ENCODE measurements at regions not wholly inside any gene's neighbourhood (a gene's known extent, or its start where the extent isn't known, plus 50 kb on each side); places are given as distances from the start of the nearest gene placed in this dataset.

DNA sequence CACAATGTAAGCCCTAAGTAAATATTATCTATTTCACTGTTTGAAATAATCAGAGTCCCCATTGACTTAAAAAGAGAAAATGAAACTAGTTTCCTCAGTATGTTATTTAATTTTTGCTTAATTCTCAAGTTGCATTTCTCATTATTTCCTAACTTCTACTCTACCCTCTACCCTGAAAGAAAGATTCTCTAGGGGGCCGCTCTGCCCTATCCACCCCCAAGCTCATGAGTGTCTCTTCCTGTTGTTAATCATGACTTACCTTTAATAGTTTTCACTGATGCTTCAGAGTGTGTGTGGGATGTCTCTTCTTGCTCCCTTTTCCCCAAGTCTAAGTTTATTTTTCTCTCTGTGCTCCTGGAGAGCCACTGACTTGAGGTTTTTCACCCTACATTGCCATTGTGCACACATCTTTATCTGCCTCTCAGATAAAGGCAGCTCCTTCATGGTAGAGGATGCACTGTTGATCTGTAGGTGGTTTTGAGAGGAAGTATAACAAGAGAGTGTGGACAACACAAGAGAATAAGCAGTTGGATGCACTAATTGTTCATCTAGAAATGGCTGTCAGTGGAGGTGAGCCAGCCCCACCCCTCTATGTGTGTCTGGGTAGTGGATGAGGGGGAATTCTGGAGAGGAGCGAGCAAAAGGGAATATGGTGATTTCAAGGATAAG, 261.7 kb downstream of the CHRM3 start:
- H3K9ac ChIP-seq (ENCODE audit: low read length in 5 of 5) = no peak overlapping the region
- no peak overlapping the region for H3K27ac ChIP-seq (ENCODE audit: low read depth, low read length)
- no peaks in the 10 kb centered on the region for H3K27me3 ChIP-seq (ENCODE audit: control insufficient read depth in 5 of 5, insufficient read depth in 4 of 5, low read length in 5 of 5)
- no peaks in the 10 kb centered on the region for H3K9me3 ChIP-seq (ENCODE audit: control insufficient read depth in 5 of 5, low read length in 5 of 5)
- no peaks in the 10 kb centered on the region for H3K4me1 ChIP-seq (ENCODE audit: control insufficient read depth in 5 of 5, insufficient read depth in 5 of 5, low read length in 5 of 5)
- H3K4me3 ChIP-seq (ENCODE audit: low read depth in 1 of 5, low read length in 5 of 5) = no peak overlapping the region
- H3K36me3 ChIP-seq (ENCODE audit: control insufficient read depth in 5 of 5, insufficient read depth in 5 of 5, low read length in 5 of 5) = no peaks in the 10 kb centered on the region

DNA sequence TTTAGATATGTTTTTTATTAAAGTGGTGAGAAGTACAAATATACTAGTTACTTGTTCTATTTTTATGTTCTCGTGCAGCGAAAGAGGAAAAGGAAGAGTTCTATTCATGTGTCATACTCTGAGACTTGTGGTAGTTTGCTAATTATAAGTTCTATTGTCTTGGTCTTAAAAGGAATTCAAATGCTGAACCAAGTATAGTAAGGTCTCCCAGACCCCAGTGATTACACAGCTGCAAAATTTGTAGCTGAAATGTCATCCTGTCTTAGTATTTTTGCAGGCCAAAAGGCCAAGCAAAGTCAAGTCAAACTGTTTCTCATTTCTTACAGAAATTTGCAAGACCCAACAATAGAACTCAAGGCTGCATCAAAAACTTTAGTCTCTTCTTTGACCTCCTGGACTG, 268.7 kb downstream of the CHRM3 start:
- no peaks in the 10 kb centered on the region for H3K27me3 ChIP-seq (ENCODE audit: control insufficient read depth in 5 of 5, insufficient read depth in 4 of 5, low read length in 5 of 5)
- H3K4me1 ChIP-seq (ENCODE audit: control insufficient read depth in 5 of 5, insufficient read depth in 5 of 5, low read length in 5 of 5) = peaks cover 0 to 5% (median 0%) of the 10 kb centered on the region in 5 donors
- no peaks in the 10 kb centered on the region for H3K36me3 ChIP-seq (ENCODE audit: control insufficient read depth in 5 of 5, insufficient read depth in 5 of 5, low read length in 5 of 5)
- H3K9ac ChIP-seq (ENCODE audit: low read length in 5 of 5) = no peak overlapping the region
- H3K4me3 ChIP-seq (ENCODE audit: low read depth in 1 of 5, low read length in 5 of 5) = no peak overlapping the region
- H3K9me3 ChIP-seq (ENCODE audit: control insufficient read depth in 5 of 5, low read length in 5 of 5) = no peaks in the 10 kb centered on the region
- no peak overlapping the region for H3K27ac ChIP-seq (ENCODE audit: low read depth, low read length)

DNA sequence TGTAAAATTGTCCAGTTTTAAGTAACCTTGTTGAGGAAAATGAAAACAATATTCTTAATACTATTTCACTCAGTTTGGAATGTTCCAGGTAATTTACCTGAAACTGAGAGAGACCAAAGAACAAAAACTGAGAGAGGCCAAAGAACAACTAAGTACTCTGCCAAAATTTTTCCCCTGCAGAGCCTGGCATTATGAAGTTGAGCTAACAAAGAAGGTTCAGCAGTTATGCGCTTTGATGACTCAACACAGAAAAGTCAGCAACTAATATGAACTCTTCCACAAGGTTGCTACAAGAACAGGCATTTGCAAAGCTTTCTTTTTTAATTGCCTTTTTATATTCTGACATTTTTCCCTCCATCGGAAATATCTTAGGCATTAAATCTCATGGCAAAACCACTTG, 270.9 kb downstream of the CHRM3 start:
- Histone ChIP-seq H3K9me3 (ENCODE audit: control insufficient read depth in 5 of 5, low read length in 5 of 5) (no peaks in the 10 kb centered on the region), H3K27ac (ENCODE audit: low read depth, low read length) (no peak overlapping the region), H3K27me3 (ENCODE audit: control insufficient read depth in 5 of 5, insufficient read depth in 4 of 5, low read length in 5 of 5) (no peaks in the 10 kb centered on the region), H3K4me3 (ENCODE audit: low read depth in 1 of 5, low read length in 5 of 5) (no peak overlapping the region), H3K4me1 (ENCODE audit: control insufficient read depth in 5 of 5, insufficient read depth in 5 of 5, low read length in 5 of 5) (peaks cover 0 to 5% (median 0%) of the 10 kb centered on the region in 5 donors), H3K9ac (ENCODE audit: low read length in 5 of 5) (no peak overlapping the region), H3K36me3 (ENCODE audit: control insufficient read depth in 5 of 5, insufficient read depth in 5 of 5, low read length in 5 of 5) (no peaks in the 10 kb centered on the region)

DNA sequence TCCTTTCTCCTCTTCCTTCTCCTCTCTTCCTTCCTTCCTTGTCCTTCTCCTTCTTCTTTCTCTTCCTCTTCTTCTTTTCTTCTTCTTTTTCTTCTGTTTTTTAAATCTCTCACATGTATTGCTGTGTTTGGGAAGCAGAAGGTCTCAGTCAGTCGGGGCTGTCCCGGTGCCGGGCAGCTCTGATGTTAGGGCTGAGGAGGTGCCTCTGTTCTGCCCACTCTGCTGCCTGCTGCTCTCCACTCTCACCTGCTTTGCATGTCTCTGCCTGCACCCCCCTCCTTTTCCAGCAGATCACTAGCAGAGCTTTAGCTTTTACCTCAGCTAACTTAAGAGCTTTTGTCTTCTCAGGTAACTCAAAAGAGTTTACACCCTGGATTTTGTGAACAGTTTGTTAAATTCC, 276.6 kb downstream of the CHRM3 start:
- Histone ChIP-seq H3K9ac (ENCODE audit: low read length in 5 of 5) (no peak overlapping the region), H3K4me1 (ENCODE audit: control insufficient read depth in 5 of 5, insufficient read depth in 5 of 5, low read length in 5 of 5) (peaks cover 0 to 5% (median 0%) of the 10 kb centered on the region in 5 donors), H3K27ac (ENCODE audit: low read depth, low read length) (no peak overlapping the region), H3K4me3 (ENCODE audit: low read depth in 1 of 5, low read length in 5 of 5) (no peak overlapping the region), H3K36me3 (ENCODE audit: control insufficient read depth in 5 of 5, insufficient read depth in 5 of 5, low read length in 5 of 5) (no peaks in the 10 kb centered on the region), H3K9me3 (ENCODE audit: control insufficient read depth in 5 of 5, low read length in 5 of 5) (no peaks in the 10 kb centered on the region), H3K27me3 (ENCODE audit: control insufficient read depth in 5 of 5, insufficient read depth in 4 of 5, low read length in 5 of 5) (no peaks in the 10 kb centered on the region)

DNA sequence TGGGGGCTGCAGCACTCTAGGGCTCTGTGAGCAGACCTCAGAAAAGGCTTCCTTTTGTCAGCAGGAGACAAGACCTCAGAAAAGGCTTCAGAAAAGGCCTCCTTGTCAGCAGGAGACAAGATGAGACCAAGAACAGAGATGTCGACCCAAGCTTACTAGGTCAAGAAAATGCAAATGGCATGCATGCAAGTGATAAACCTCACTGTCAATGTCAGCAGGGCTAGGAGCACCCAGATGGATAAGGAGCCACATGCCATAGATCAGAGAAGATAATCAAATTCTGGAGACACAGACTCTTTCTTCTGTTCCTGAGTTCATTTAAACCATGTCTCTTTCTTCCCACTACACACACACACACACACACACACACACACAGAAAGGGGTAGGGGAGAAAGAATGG, 285.9 kb downstream of the CHRM3 start:
- no peaks in the 10 kb centered on the region for H3K36me3 ChIP-seq (ENCODE audit: control insufficient read depth in 5 of 5, insufficient read depth in 5 of 5, low read length in 5 of 5)
- no peak overlapping the region for H3K27ac ChIP-seq (ENCODE audit: low read depth, low read length)
- no peak overlapping the region for H3K4me3 ChIP-seq (ENCODE audit: low read depth in 1 of 5, low read length in 5 of 5)
- peaks cover 0 to 4% (median 0%) of the 10 kb centered on the region in 5 donors for H3K27me3 ChIP-seq (ENCODE audit: control insufficient read depth in 5 of 5, insufficient read depth in 4 of 5, low read length in 5 of 5)
- H3K9me3 ChIP-seq (ENCODE audit: control insufficient read depth in 5 of 5, low read length in 5 of 5) = no peaks in the 10 kb centered on the region
- no peaks in the 10 kb centered on the region for H3K4me1 ChIP-seq (ENCODE audit: control insufficient read depth in 5 of 5, insufficient read depth in 5 of 5, low read length in 5 of 5)
- H3K9ac ChIP-seq (ENCODE audit: low read length in 5 of 5) = no peak overlapping the region

DNA sequence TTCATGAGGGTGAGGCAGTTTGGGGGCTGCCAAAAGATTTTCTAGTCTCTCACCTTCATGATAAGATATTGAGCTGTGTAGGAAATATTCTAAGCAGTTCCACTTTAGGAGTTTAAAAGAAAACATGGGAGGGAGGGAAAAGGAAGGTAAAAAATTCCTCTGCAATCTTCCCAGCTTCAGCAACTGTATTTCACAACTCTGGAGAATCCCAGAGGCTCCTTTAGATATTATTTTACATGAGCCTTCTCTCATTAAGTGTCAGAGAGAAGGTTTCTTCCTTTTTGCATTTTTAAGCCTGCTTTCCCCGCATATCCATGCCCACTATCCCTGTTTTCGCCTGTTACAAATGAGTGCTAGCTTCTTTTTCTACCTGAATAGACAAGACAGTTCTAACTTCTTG, 289.4 kb downstream of the CHRM3 start:
- Histone ChIP-seq H3K9me3 (ENCODE audit: control insufficient read depth in 5 of 5, low read length in 5 of 5) (no peaks in the 10 kb centered on the region), H3K36me3 (ENCODE audit: control insufficient read depth in 5 of 5, insufficient read depth in 5 of 5, low read length in 5 of 5) (no peaks in the 10 kb centered on the region), H3K4me3 (ENCODE audit: low read depth in 1 of 5, low read length in 5 of 5) (no peak overlapping the region), H3K27me3 (ENCODE audit: control insufficient read depth in 5 of 5, insufficient read depth in 4 of 5, low read length in 5 of 5) (peaks cover 0 to 4% (median 0%) of the 10 kb centered on the region in 5 donors), H3K27ac (ENCODE audit: low read depth, low read length) (no peak overlapping the region), H3K9ac (ENCODE audit: low read length in 5 of 5) (no peak overlapping the region), H3K4me1 (ENCODE audit: control insufficient read depth in 5 of 5, insufficient read depth in 5 of 5, low read length in 5 of 5) (no peaks in the 10 kb centered on the region)

DNA sequence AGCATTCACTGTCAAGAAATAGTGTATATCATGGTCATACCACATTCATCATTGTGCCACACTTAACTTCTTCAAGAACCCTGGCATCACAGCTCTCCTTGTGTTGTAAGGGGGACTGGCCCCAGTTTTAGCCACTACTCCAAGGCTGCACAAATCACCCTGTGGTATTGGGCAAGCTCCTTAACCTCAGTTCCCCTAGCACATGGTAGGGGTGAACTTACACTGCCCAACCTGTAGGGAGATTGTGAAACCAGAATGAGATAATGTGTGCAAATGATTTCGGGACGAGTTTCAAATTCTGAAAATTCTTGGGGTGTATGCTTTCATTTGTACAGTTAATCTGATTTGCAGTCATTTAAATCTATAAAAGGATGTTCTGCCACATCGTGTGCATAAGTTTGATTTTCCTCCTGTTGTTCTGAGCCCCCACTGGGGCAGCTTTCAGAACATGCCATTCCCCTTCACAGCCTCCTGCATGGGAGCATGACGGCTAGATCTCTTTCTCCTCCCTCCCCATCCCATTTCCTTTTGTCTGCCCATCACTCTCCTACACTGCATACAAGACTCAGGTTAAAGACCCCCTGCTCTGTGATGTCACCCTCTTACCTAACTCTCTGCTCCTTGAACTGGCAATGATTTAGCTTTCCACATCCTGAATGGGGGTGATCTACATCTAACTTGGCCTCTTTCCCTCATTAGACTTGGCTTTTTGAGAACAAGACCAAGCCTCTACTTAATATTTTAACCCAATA, 290.3 kb downstream of the CHRM3 start:
- Histone ChIP-seq H3K27ac (ENCODE audit: low read depth, low read length) (no peak overlapping the region), H3K9me3 (ENCODE audit: control insufficient read depth in 5 of 5, low read length in 5 of 5) (no peaks in the 10 kb centered on the region), H3K9ac (ENCODE audit: low read length in 5 of 5) (no peak overlapping the region), H3K4me1 (ENCODE audit: control insufficient read depth in 5 of 5, insufficient read depth in 5 of 5, low read length in 5 of 5) (no peaks in the 10 kb centered on the region), H3K27me3 (ENCODE audit: control insufficient read depth in 5 of 5, insufficient read depth in 4 of 5, low read length in 5 of 5) (peaks cover 0 to 4% (median 0%) of the 10 kb centered on the region in 5 donors), H3K36me3 (ENCODE audit: control insufficient read depth in 5 of 5, insufficient read depth in 5 of 5, low read length in 5 of 5) (no peaks in the 10 kb centered on the region), H3K4me3 (ENCODE audit: low read depth in 1 of 5, low read length in 5 of 5) (no peak overlapping the region)

DNA sequence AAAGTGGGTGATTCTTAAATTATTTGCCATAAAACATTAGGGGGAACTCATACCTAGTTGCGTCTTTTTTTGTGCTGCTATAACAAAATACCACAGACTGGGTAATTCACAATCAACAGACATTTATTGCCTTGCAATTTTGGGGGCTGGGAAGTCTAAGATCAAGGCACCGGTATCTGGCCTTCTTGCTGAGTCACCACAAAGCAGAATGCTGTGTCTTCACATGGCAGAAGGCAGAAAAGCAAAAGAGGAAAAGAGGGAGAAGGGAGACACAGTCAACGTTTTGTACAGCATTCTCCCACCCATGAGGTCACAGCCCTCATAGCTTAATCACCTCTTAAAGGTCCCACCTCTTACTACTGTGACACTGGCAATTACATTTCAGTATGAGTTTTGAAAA, 291.0 kb downstream of the CHRM3 start:
- Histone ChIP-seq H3K9me3 (ENCODE audit: control insufficient read depth in 5 of 5, low read length in 5 of 5) (no peaks in the 10 kb centered on the region), H3K27ac (ENCODE audit: low read depth, low read length) (no peak overlapping the region), H3K27me3 (ENCODE audit: control insufficient read depth in 5 of 5, insufficient read depth in 4 of 5, low read length in 5 of 5) (peaks cover 0 to 4% (median 0%) of the 10 kb centered on the region in 5 donors), H3K9ac (ENCODE audit: low read length in 5 of 5) (no peak overlapping the region), H3K4me1 (ENCODE audit: control insufficient read depth in 5 of 5, insufficient read depth in 5 of 5, low read length in 5 of 5) (no peaks in the 10 kb centered on the region), H3K4me3 (ENCODE audit: low read depth in 1 of 5, low read length in 5 of 5) (no peak overlapping the region), H3K36me3 (ENCODE audit: control insufficient read depth in 5 of 5, insufficient read depth in 5 of 5, low read length in 5 of 5) (no peaks in the 10 kb centered on the region)

DNA sequence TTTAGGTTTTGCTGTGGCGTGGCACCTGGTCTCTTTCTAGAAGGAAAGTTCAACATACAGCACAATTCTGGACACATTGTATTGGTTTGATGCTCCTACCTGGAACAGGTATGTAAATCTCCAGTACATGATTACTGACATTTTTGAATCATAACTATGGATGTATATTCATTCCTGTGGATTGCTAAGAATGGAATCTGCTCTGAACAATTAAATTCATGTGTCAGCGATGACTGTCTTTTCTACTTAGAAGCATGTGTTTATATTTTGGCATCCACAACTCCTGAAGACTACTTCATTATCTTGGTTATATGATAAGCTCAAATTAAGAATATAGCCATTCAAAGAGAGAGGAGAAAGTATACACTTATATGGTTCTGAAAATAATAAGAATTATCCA, 291.8 kb downstream of the CHRM3 start:
- H3K27ac ChIP-seq (ENCODE audit: low read depth, low read length) = no peak overlapping the region
- no peak overlapping the region for H3K9ac ChIP-seq (ENCODE audit: low read length in 5 of 5)
- H3K4me1 ChIP-seq (ENCODE audit: control insufficient read depth in 5 of 5, insufficient read depth in 5 of 5, low read length in 5 of 5) = no peaks in the 10 kb centered on the region
- H3K27me3 ChIP-seq (ENCODE audit: control insufficient read depth in 5 of 5, insufficient read depth in 4 of 5, low read length in 5 of 5) = peaks cover 0 to 4% (median 0%) of the 10 kb centered on the region in 5 donors
- H3K36me3 ChIP-seq (ENCODE audit: control insufficient read depth in 5 of 5, insufficient read depth in 5 of 5, low read length in 5 of 5) = no peaks in the 10 kb centered on the region
- H3K4me3 ChIP-seq (ENCODE audit: low read depth in 1 of 5, low read length in 5 of 5) = no peak overlapping the region
- no peaks in the 10 kb centered on the region for H3K9me3 ChIP-seq (ENCODE audit: control insufficient read depth in 5 of 5, low read length in 5 of 5)

DNA sequence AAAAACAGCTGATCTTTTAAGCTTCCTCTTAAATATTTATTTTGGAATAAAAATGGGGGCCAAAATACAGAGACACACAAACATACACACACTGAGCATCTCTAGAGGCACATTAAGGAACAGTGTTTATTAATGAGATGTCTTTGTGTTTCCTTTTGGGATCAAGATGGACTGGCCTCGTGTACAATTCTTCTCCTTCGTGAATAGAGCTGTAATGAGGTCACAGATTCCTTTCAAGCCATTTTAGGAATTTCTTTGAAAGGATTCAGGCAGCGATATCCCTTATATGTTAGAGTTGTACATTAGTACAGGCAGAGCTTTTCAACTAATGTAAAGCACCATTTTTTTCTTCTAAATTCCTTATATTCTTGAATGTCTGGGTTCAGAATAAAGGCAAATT, 295.7 kb downstream of the CHRM3 start:
- Histone ChIP-seq H3K9ac (ENCODE audit: low read length in 5 of 5) (no peak overlapping the region), H3K27ac (ENCODE audit: low read depth, low read length) (no peak overlapping the region), H3K27me3 (ENCODE audit: control insufficient read depth in 5 of 5, insufficient read depth in 4 of 5, low read length in 5 of 5) (peaks cover 0 to 1% (median 0%) of the 10 kb centered on the region in 5 donors), H3K4me1 (ENCODE audit: control insufficient read depth in 5 of 5, insufficient read depth in 5 of 5, low read length in 5 of 5) (no peaks in the 10 kb centered on the region), H3K9me3 (ENCODE audit: control insufficient read depth in 5 of 5, low read length in 5 of 5) (no peaks in the 10 kb centered on the region), H3K36me3 (ENCODE audit: control insufficient read depth in 5 of 5, insufficient read depth in 5 of 5, low read length in 5 of 5) (no peaks in the 10 kb centered on the region), H3K4me3 (ENCODE audit: low read depth in 1 of 5, low read length in 5 of 5) (no peak overlapping the region)
